ENCODE measurements at regions not wholly inside any gene's neighbourhood (a gene's known extent, or its start where the extent isn't known, plus 50 kb on each side); places are given as distances from the start of the nearest gene placed in this dataset.

DNA sequence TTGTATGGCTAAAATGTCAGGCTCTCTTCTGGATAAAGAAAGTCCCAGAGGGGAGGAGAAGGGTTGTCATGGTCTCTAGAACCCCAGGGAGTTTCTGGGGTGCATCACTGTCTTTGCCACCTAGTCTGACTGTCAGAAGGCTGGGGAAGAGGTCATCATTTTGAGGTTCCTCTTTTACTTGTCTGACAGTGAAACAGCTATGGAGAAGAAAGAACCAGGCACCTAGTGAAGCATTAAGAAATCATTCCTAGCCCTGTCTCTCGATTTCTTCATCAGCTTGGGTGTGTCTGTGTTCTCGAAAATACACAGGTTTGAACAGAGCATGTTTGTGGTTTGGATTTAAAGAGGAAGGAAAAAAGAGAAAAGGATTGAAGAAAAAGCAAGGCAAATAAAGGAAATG lies 158.7 kb upstream of the LRIG3 start:
- no peak for TF ChIP-seq CTCF (IDR thresholded peaks at IDR 0.05; ENCODE audit: low read depth, low read length)
- DNase-seq (ENCODE audit: extremely low read depth, low read depth) = no peak

GRCh38 chr12:59077575-59078426 lies 157.5 kb upstream of the LRIG3 start:
- TF ChIP-seq CTCF (IDR thresholded peaks at IDR 0.05; ENCODE audit: low read depth, low read length) = no peak
- no peak for DNase-seq (ENCODE audit: extremely low read depth, low read depth)

- no peak for TF ChIP-seq CTCF (IDR thresholded peaks at IDR 0.05; ENCODE audit: low read depth, low read length)
- DNase-seq (ENCODE audit: extremely low read depth, low read depth) = no peak
These were observed 156.8 kb upstream of the LRIG3 start for GRCh38 chr12:59077153-59077552.

GRCh38 chr12:59076622-59077021 lies 156.3 kb upstream of the LRIG3 start:
- TF ChIP-seq CTCF (IDR thresholded peaks at IDR 0.05; ENCODE audit: low read depth, low read length) = no peak
- no peak for DNase-seq (ENCODE audit: extremely low read depth, low read depth)

- TF ChIP-seq CTCF (IDR thresholded peaks at IDR 0.05; ENCODE audit: low read depth, low read length) = no peak
- DNase-seq (ENCODE audit: extremely low read depth, low read depth) = no peak
These were observed 155.7 kb upstream of the LRIG3 start for GRCh38 chr12:59075968-59076490.

GRCh38 chr12:59075141-59075540 lies 154.8 kb upstream of the LRIG3 start:
- no peak for DNase-seq (ENCODE audit: extremely low read depth, low read depth)
- no peak for TF ChIP-seq CTCF (IDR thresholded peaks at IDR 0.05; ENCODE audit: low read depth, low read length)

DNA sequence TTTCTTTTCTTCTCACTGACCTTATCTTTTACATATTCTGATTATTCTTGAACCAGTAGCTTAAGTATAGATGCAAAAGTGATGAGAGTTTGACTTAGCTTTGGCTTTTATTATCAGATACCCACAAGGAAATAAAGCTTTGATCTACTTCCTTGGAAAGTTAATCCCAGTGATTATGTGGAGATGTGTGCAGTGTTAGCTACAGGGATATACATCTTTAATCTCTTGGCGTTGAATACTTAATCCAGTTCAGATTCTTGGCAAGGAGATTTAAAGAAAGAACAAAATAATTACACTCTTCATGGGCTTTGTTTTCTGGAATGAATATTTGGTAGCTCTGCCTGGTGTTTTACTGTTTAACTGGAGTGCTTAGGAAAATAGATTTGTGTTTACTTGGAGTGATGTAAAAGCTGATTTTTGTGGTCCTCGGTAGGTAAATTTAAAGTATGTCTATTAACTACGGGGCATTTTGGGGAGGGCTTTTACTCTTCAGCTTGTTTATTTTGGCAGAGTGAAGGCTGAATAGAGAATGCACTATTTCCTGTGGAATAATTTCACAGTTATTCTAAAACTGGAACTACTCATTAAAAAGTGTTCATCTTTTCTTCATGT lies 150.1 kb upstream of the LRIG3 start:
- no peak for TF ChIP-seq CTCF (IDR thresholded peaks at IDR 0.05; ENCODE audit: low read depth, low read length)
- no peak for DNase-seq (ENCODE audit: extremely low read depth, low read depth)
